ENCODE measurements at regions not wholly inside any gene's neighbourhood (a gene's known extent, or its start where the extent isn't known, plus 50 kb on each side); places are given as distances from the start of the nearest gene placed in this dataset.
A peak's percentile ranks its signal among the peaks of the same experiment; 100 is the strongest.
"Not testable (repeated sequence)": the region's sequence is repeated elsewhere in the genome, so short reads cannot be mapped to it uniquely, and the experiment has no call there.

GRCh38 chr9:105984714-105985113 lies 290.4 kb downstream of the TMEM38B start:
- no peak for DNase-seq

- peak; percentile 61 for DNase-seq
Measured at GRCh38 chr9:105993116-105993854, 298.9 kb downstream of the TMEM38B start.

- DNase-seq, result peak; percentile 18
Measured at GRCh38 chr9:105993921-105994715, 299.8 kb downstream of the TMEM38B start.

- peak; percentile 37 for DNase-seq
Measured at GRCh38 chr9:105994970-105995369, 300.6 kb downstream of the TMEM38B start.

- DNase-seq, result no peak
Measured at GRCh38 chr9:106017198-106017740, 322.9 kb downstream of the TMEM38B start.

GRCh38 chr9:106019039-106019680 lies 324.8 kb downstream of the TMEM38B start:
- DNase-seq, result peak; percentile 44

GRCh38 chr9:106019702-106020101 lies 325.4 kb downstream of the TMEM38B start:
- DNase-seq, result no peak

- no peak for DNase-seq
Measured at GRCh38 chr9:106020186-106020585, 325.8 kb downstream of the TMEM38B start.

GRCh38 chr9:106023455-106023854 lies 329.1 kb downstream of the TMEM38B start:
- no peak for DNase-seq

- DNase-seq, result no peak
Measured at GRCh38 chr9:106025453-106025852, 331.1 kb downstream of the TMEM38B start.

GRCh38 chr9:106030146-106030545 lies 335.8 kb downstream of the TMEM38B start:
- DNase-seq, result not testable (repeated sequence)

- DNase-seq, result no peak
Measured at GRCh38 chr9:106032978-106033377, 338.6 kb downstream of the TMEM38B start.

GRCh38 chr9:106035806-106036205 lies 341.5 kb downstream of the TMEM38B start:
- DNase-seq, result no peak

GRCh38 chr9:106038266-106039001 lies 344.1 kb downstream of the TMEM38B start:
- no peak for DNase-seq

GRCh38 chr9:106039151-106039935 lies 345.0 kb downstream of the TMEM38B start:
- no peak for DNase-seq

GRCh38 chr9:106041920-106042319 lies 347.6 kb downstream of the TMEM38B start:
- DNase-seq, result not testable (repeated sequence)

GRCh38 chr9:106051545-106051944 lies 357.2 kb downstream of the TMEM38B start:
- DNase-seq, result no peak

- DNase-seq, result no peak
Measured at GRCh38 chr9:106052166-106052565, 357.8 kb downstream of the TMEM38B start.

- no peak for DNase-seq
Measured at GRCh38 chr9:106052735-106053134, 358.4 kb downstream of the TMEM38B start.

GRCh38 chr9:106056328-106056727 lies 362.0 kb downstream of the TMEM38B start:
- no peak for DNase-seq

GRCh38 chr9:106058460-106058859 lies 364.1 kb downstream of the TMEM38B start:
- no peak for DNase-seq

GRCh38 chr9:106059886-106060285 lies 365.5 kb downstream of the TMEM38B start:
- no peak for DNase-seq

All from NCI-H510A treated with DMSO at 0.1 percent for 48 hours (cell line).